SK-MEL-5 (cell line): ENCODE measurements at regions not wholly inside any gene's neighbourhood (a gene's known extent, or its start where the extent isn't known, plus 50 kb on each side); places are given as distances from the start of the nearest gene placed in this dataset.

Experiments used
- DNase-seq: peaks from one replicate; pipeline ENCODE4 v3.0.0-alpha.2; 2016; ENCODE audit warnings: low read depth, low spot score
- in situ Hi-C: cut with HindIII; loops from 2 replicates; pipeline ENCODE4 v1.10.0; 2016; ENCODE audit warnings: low sequenced_read_pairs, high pct_unique_total_duplicates, low pct_unique_long_range_greater_than_20kb

- no peak for DNase-seq
- in situ Hi-C loops, result no loop called here
These were observed 180.9 kb upstream of the ACVR2A start for GRCh38 chr2:147663962-147664361.

GRCh38 chr2:147663153-147663961 lies 181.5 kb upstream of the ACVR2A start:
- no peak for DNase-seq

GRCh38 chr2:147662221-147662620 lies 182.6 kb upstream of the ACVR2A start:
- in situ Hi-C loops, result no loop called here
- DNase-seq, result no peak

More at GRCh38 chr2:147663153-147663961, 181.5 kb upstream of the ACVR2A start:
- in situ Hi-C loops, result no loop called here

- in situ Hi-C loops, result no loop called here
- DNase-seq, result no peak
These were observed 184.1 kb upstream of the ACVR2A start for GRCh38 chr2:147660680-147661079.

GRCh38 chr2:147659051-147659450 lies 185.8 kb upstream of the ACVR2A start:
- no peak for DNase-seq
- in situ Hi-C loops, result no loop called here

- no peak for DNase-seq
- in situ Hi-C loops, result no loop called here
These were observed 187.5 kb upstream of the ACVR2A start for GRCh38 chr2:147657086-147658000.

GRCh38 chr2:147649998-147650397 lies 194.8 kb upstream of the ACVR2A start:
- in situ Hi-C loops, result no loop called here
- DNase-seq, result no peak

- in situ Hi-C loops, result no loop called here
- DNase-seq, result no peak
These were observed 195.5 kb upstream of the ACVR2A start for GRCh38 chr2:147649286-147649685.

- in situ Hi-C loops, result no loop called here
- no peak for DNase-seq
These were observed 196.4 kb upstream of the ACVR2A start for GRCh38 chr2:147648471-147648870.

- in situ Hi-C loops, result no loop called here
- no peak for DNase-seq
These were observed 197.0 kb upstream of the ACVR2A start for GRCh38 chr2:147647816-147648215.

- in situ Hi-C loops, result no loop called here
- DNase-seq, result no peak
These were observed 197.9 kb upstream of the ACVR2A start for GRCh38 chr2:147646818-147647468.

GRCh38 chr2:147644491-147644890 lies 200.3 kb upstream of the ACVR2A start:
- no peak for DNase-seq
- in situ Hi-C loops, result no loop called here

- in situ Hi-C loops, result no loop called here
- no peak for DNase-seq
These were observed 202.1 kb upstream of the ACVR2A start for GRCh38 chr2:147642765-147643164.

GRCh38 chr2:147641651-147642050 lies 203.2 kb upstream of the ACVR2A start:
- DNase-seq, result no peak
- in situ Hi-C loops, result no loop called here

GRCh38 chr2:147639891-147640290 lies 204.9 kb upstream of the ACVR2A start:
- in situ Hi-C loops, result no loop called here
- DNase-seq, result no peak

GRCh38 chr2:147639386-147639785 lies 205.4 kb upstream of the ACVR2A start:
- no peak for DNase-seq
- in situ Hi-C loops, result no loop called here

GRCh38 chr2:147636886-147637285 lies 207.9 kb upstream of the ACVR2A start:
- in situ Hi-C loops, result no loop called here
- no peak for DNase-seq

- in situ Hi-C loops, result no loop called here
- DNase-seq, result no peak
These were observed 208.5 kb upstream of the ACVR2A start for GRCh38 chr2:147636238-147636882.
